H9 (cell line): ENCODE measurements at regions not wholly inside any gene's neighbourhood (a gene's known extent, or its start where the extent isn't known, plus 50 kb on each side); places are given as distances from the start of the nearest gene placed in this dataset.

Experiments used
- DNase-seq: peaks from one replicate; pipeline ENCODE4 v3.0.0-alpha.2; 2017
- H2AFZ ChIP-seq: one replicate; pipeline ENCODE4 v1.6.1; 2013; ENCODE audit warnings: mild to moderate bottlenecking, low read length, control low read depth, moderate library complexity
- H2AK5ac ChIP-seq: 2 replicates; pipeline ENCODE4 v1.6.1; 2013; ENCODE audit warnings: low read length, control low read depth, mixed read lengths; ENCODE audit not compliant: insufficient read length
- H2BK120ac ChIP-seq: one replicate; pipeline ENCODE4 v1.6.1; 2013; ENCODE audit warnings: low read depth, mild to moderate bottlenecking, low read length, control low read depth, inconsistent platforms; ENCODE audit not compliant: poor library complexity, severe bottlenecking
- H2BK12ac ChIP-seq: 2 replicates; pipeline ENCODE4 v1.6.1; 2013; ENCODE audit warnings: low read length, control low read depth, mixed read lengths, low read depth; ENCODE audit not compliant: insufficient read length
- H2BK15ac ChIP-seq: 2 replicates; pipeline ENCODE4 v1.6.1; 2013; ENCODE audit warnings: low read depth, low read length, control low read depth
- H2BK20ac ChIP-seq: one replicate; pipeline ENCODE4 v1.6.1; 2013; ENCODE audit warnings: low read depth, mild to moderate bottlenecking, low read length, control low read depth, inconsistent platforms; ENCODE audit not compliant: poor library complexity, severe bottlenecking
- H2BK5ac ChIP-seq: 2 replicates; pipeline ENCODE4 v1.6.1; 2013; ENCODE audit warnings: low read length, control low read depth, mixed read lengths; ENCODE audit not compliant: insufficient read length
- H3K14ac ChIP-seq: 2 replicates; pipeline ENCODE4 v1.6.1; 2013; ENCODE audit warnings: low read length, control low read depth; ENCODE audit not compliant: insufficient read depth
- H3K18ac ChIP-seq: 2 replicates; pipeline ENCODE4 v1.6.1; 2013; ENCODE audit warnings: low read depth, mild to moderate bottlenecking, mixed read lengths, low read length, control low read depth; ENCODE audit not compliant: insufficient read length
- H3K23ac ChIP-seq: 2 replicates; pipeline ENCODE4 v1.6.1; 2013; ENCODE audit warnings: low read length, control low read depth, mixed read lengths, low read depth; ENCODE audit not compliant: insufficient read length
- H3K23me2 ChIP-seq: 2 replicates; pipeline ENCODE4 v1.6.1; 2013; ENCODE audit warnings: low read depth, mild to moderate bottlenecking, mixed read lengths, low read length, control low read depth; ENCODE audit not compliant: insufficient read length, poor library complexity, severe bottlenecking
- H3K27ac ChIP-seq: 2 replicates; pipeline ENCODE4 v1.5.1; 2013; ENCODE audit warnings: low read length, control low read depth, mixed read lengths, low read depth; ENCODE audit not compliant: insufficient read length
- H3K27me3 ChIP-seq: 2 replicates; pipeline ENCODE4 v1.6.1; 2013; ENCODE audit warnings: low read length, control low read depth, inconsistent platforms; ENCODE audit not compliant: insufficient read depth
- H3K4ac ChIP-seq: 2 replicates; pipeline ENCODE4 v1.6.1; 2013; ENCODE audit warnings: low read depth, mild to moderate bottlenecking, control low read depth, inconsistent platforms, low read length, moderate library complexity
- H3K4me1 ChIP-seq: 2 replicates; pipeline ENCODE4 v1.6.1; 2013; ENCODE audit warnings: low read length, control low read depth, inconsistent platforms; ENCODE audit not compliant: insufficient read depth
- H3K4me2 ChIP-seq: 2 replicates; pipeline ENCODE4 v1.6.1; 2013; ENCODE audit warnings: low read length, control low read depth, mixed read lengths; ENCODE audit not compliant: insufficient read length, insufficient read depth
- H3K56ac ChIP-seq: 2 replicates; pipeline ENCODE4 v1.6.1; 2013; ENCODE audit warnings: low read depth, mild to moderate bottlenecking, mixed read lengths, low read length, control low read depth; ENCODE audit not compliant: insufficient read length
- H3K79me1 ChIP-seq: 2 replicates; pipeline ENCODE4 v1.6.1; 2013; ENCODE audit warnings: low read depth, mild to moderate bottlenecking, moderate library complexity, low read length, control low read depth, inconsistent platforms; ENCODE audit not compliant: insufficient read depth, poor library complexity, severe bottlenecking
- H3K79me2 ChIP-seq: 2 replicates; pipeline ENCODE4 v1.6.1; 2013; ENCODE audit warnings: low read length, control low read depth, inconsistent platforms; ENCODE audit not compliant: insufficient read depth
- H3K9ac ChIP-seq: 2 replicates; pipeline ENCODE4 v1.6.1; 2013; ENCODE audit warnings: low read length, control low read depth, mixed read lengths; ENCODE audit not compliant: insufficient read length; ENCODE audit errors: extremely low read depth
- H3K9me3 ChIP-seq: one replicate; pipeline ENCODE4 v1.6.1; 2013; ENCODE audit warnings: low read depth, low read length, inconsistent platforms; ENCODE audit not compliant: control insufficient read depth
- H3T11ph ChIP-seq: one replicate; pipeline ENCODE4 v1.6.1; 2013; ENCODE audit warnings: mild to moderate bottlenecking, low read length, control low read depth, inconsistent platforms
- H4K20me1 ChIP-seq: one replicate; pipeline ENCODE4 v1.6.1; 2013; ENCODE audit not compliant: control insufficient read depth, insufficient read length, insufficient read depth
- H4K5ac ChIP-seq: 2 replicates; pipeline ENCODE4 v1.6.1; 2013; ENCODE audit warnings: low read depth, mild to moderate bottlenecking, mixed read lengths, low read length, control low read depth; ENCODE audit not compliant: insufficient read length
- H4K8ac ChIP-seq: replicated peaks from 2 replicates; pipeline ENCODE4 v1.6.1; 2013; ENCODE audit warnings: low read length, control low read depth, mixed read lengths, low read depth; ENCODE audit not compliant: insufficient read length
- H4K91ac ChIP-seq: 2 replicates; pipeline ENCODE4 v1.6.1; 2013; ENCODE audit warnings: low read depth, mild to moderate bottlenecking, moderate library complexity, mixed read lengths, low read length, control low read depth; ENCODE audit not compliant: insufficient read length
- H3K27ac Mint-ChIP-seq, 3 experiments: 2 replicates in 2 of 3; 3 replicates in 1 of 3; pipeline ENCODE4 v1.8.0; 2020 to 2021; ENCODE audit warnings: mixed read lengths in 3 of 3, mild to moderate bottlenecking in 1 of 3, moderate library complexity in 1 of 3
- H3K27me3 Mint-ChIP-seq: 2 replicates; pipeline ENCODE4 v1.8.0; 2021; ENCODE audit warnings: low read depth, mild to moderate bottlenecking, moderate library complexity, mixed read lengths
- H3K36me3 Mint-ChIP-seq, 3 experiments: 2 replicates in 2 of 3; 3 replicates in 1 of 3; pipeline ENCODE4 v1.8.0; 2020 to 2021; ENCODE audit warnings: low read depth in 3 of 3, mixed read lengths in 3 of 3; ENCODE audit not compliant: insufficient read depth in 1 of 3
- H3K4me1 Mint-ChIP-seq, 2 experiments: 2 replicates each; pipeline ENCODE4 v1.8.0; 2020; ENCODE audit warnings: mixed read lengths in 2 of 2
- H3K4me3 Mint-ChIP-seq, 2 experiments: 2 replicates in 1 of 2; 3 replicates in 1 of 2; pipeline ENCODE4 v1.8.0; 2020 to 2021; ENCODE audit warnings: mild to moderate bottlenecking in 2 of 2, mixed read lengths in 2 of 2, moderate library complexity in 1 of 2
- H3K9me3 Mint-ChIP-seq, 2 experiments: 2 replicates in 1 of 2; 3 replicates in 1 of 2; pipeline ENCODE4 v1.8.0; 2020; ENCODE audit warnings: mild to moderate bottlenecking in 2 of 2, mixed read lengths in 2 of 2, moderate library complexity in 1 of 2
- CTCF ChIP-seq: fragments of 200-600 bp; sonication (generic); conservative IDR thresholded peaks from 3 replicates; pipeline ENCODE4 v1.8.0; 2021; ENCODE audit warnings: antibody characterized with exemption, mild to moderate bottlenecking
- WGBS: extraction: QIAGEN DNeasy Blood & Tissue Kit; methylation state at CpG from one replicate; pipeline ENCODE4 v1.1.7; 2013; ENCODE audit warnings: missing lambda C conversion rate, low lambda C conversion rate, mixed read lengths; ENCODE audit not compliant: insufficient read length; ENCODE audit errors: extremely low coverage; 5-methylcytosine and 5-hydroxymethylcytosine counted together

- WGBS, result no CpG with 5 or more reads among the region's 6 CpGs
- H4K91ac ChIP-seq, result no peak overlapping the region
Observed at GRCh38 chr5:2874099-2874498, 122.6 kb upstream of the IRX2 start.

More at GRCh38 chr5:2874099-2874498, 122.6 kb upstream of the IRX2 start:
- Histone ChIP-seq H3K56ac (no peak overlapping the region), H2BK20ac (no peak overlapping the region), H2BK120ac (no peak overlapping the region), H3K14ac (no peak overlapping the region), H4K20me1 (no peaks in the 10 kb centered on the region), H3K27ac (no peak overlapping the region), H3K9me3 (peaks cover 2% of the 10 kb centered on the region), H2BK5ac (no peak overlapping the region), H3K9ac (no peak overlapping the region), H3K79me2 (no peaks in the 10 kb centered on the region), H3T11ph (no peak overlapping the region), H2AK5ac (no peak overlapping the region), H4K5ac (no peak overlapping the region), H3K4me2 (no peak overlapping the region), H3K79me1 (no peaks in the 10 kb centered on the region), H4K8ac (no peak overlapping the region), H3K23ac (no peak overlapping the region), H3K23me2 (no peaks in the 10 kb centered on the region), H2BK15ac (no peak overlapping the region), H2AFZ (no peak overlapping the region), H2BK12ac (no peak overlapping the region), H3K27me3 (no peaks in the 10 kb centered on the region), H3K18ac (no peak overlapping the region), H3K4me1 (no peaks in the 10 kb centered on the region), H3K4ac (no peak overlapping the region)
- peaks cover 10 to 12% of the 10 kb centered on the region in 2 experiments for H3K9me3 Mint-ChIP-seq
- H3K36me3 Mint-ChIP-seq, result peaks cover 4 to 12% (median 6%) of the 10 kb centered on the region in 3 experiments; a peak in 6 of 7 replicates
- H3K27me3 Mint-ChIP-seq, result peaks cover 2% of the 10 kb centered on the region
- H3K4me3 Mint-ChIP-seq, result no peak overlapping the region
- no peak for TF ChIP-seq CTCF
- DNase-seq, result no peak
- no peak overlapping the region for H3K27ac Mint-ChIP-seq
- H3K4me1 Mint-ChIP-seq, result peaks cover 8 to 9% of the 10 kb centered on the region in 2 experiments
